Hepatocyte (in vitro differentiated cells): ENCODE measurements at regions not wholly inside any gene's neighbourhood (a gene's known extent, or its start where the extent isn't known, plus 50 kb on each side); places are given as distances from the start of the nearest gene placed in this dataset.

Source experiments
- DNase-seq: peaks from one replicate; pipeline ENCODE4 v3.0.0-alpha.2; 2016; ENCODE audit warnings: low spot score
- H2AFZ ChIP-seq: fragments of 200-600 bp; sonication (generic); 2 replicates; pipeline ENCODE4 v1.6.0; 2016; ENCODE audit warnings: antibody characterized with exemption, mild to moderate bottlenecking
- H3K27ac ChIP-seq: fragments of 200-600 bp; sonication (generic); 2 replicates; pipeline ENCODE4 v1.5.1; 2016; ENCODE audit warnings: mild to moderate bottlenecking
- H3K27me3 ChIP-seq: fragments of 200-600 bp; sonication (generic); 2 replicates; pipeline ENCODE4 v1.6.1; 2016
- H3K36me3 ChIP-seq: fragments of 200-600 bp; sonication (generic); replicated peaks from 2 replicates; pipeline ENCODE4 v1.5.1; 2016; ENCODE audit warnings: low read depth; ENCODE audit not compliant: insufficient read depth
- H3K4me1 ChIP-seq: fragments of 200-600 bp; sonication (generic); 2 replicates; pipeline ENCODE4 v1.5.1; 2016; ENCODE audit warnings: mild to moderate bottlenecking, moderate library complexity; ENCODE audit not compliant: insufficient read depth
- H3K4me2 ChIP-seq: fragments of 200-600 bp; sonication (generic); 2 replicates; pipeline ENCODE4 v1.6.0; 2016
- H3K4me3 ChIP-seq: fragments of 200-600 bp; sonication (generic); 2 replicates; pipeline ENCODE4 v1.5.1; 2016; ENCODE audit warnings: mild to moderate bottlenecking
- H3K79me2 ChIP-seq: fragments of 200-600 bp; sonication (generic); 2 replicates; pipeline ENCODE4 v1.6.0; 2017; ENCODE audit warnings: mild to moderate bottlenecking
- H3K9me2 ChIP-seq: fragments of 200-600 bp; sonication (generic); replicated peaks from 2 replicates; pipeline ENCODE4 v1.6.0; 2017; ENCODE audit warnings: mild to moderate bottlenecking; ENCODE audit not compliant: insufficient read depth
- H3K9me3 ChIP-seq: fragments of 200-600 bp; sonication (generic); 2 replicates; pipeline ENCODE4 v1.5.1; 2016; ENCODE audit warnings: low read depth, mild to moderate bottlenecking
- H4K20me1 ChIP-seq: fragments of 200-600 bp; sonication (generic); 2 replicates; pipeline ENCODE4 v1.6.0; 2016; ENCODE audit warnings: mild to moderate bottlenecking; ENCODE audit not compliant: insufficient read depth, poor library complexity, severe bottlenecking
- CTCF ChIP-seq: fragments of 200-600 bp; sonication (generic); IDR thresholded peaks from 2 replicates; pipeline ENCODE4 v1.5.1; 2016; ENCODE audit warnings: antibody characterized with exemption, mild to moderate bottlenecking; ENCODE audit not compliant: poor library complexity
- EZH2 ChIP-seq: fragments of 200-600 bp; sonication (generic); IDR thresholded peaks from 2 replicates; pipeline ENCODE4 v1.6.1; 2016; ENCODE audit warnings: antibody characterized with exemption, mild to moderate bottlenecking, borderline replicate concordance
- EZH2phosphoT487 ChIP-seq: fragments of 200-600 bp; sonication (generic); IDR thresholded peaks from one replicate; pipeline ENCODE4 v1.6.1; 2018; ENCODE audit warnings: antibody characterized with exemption, mild to moderate bottlenecking, low read depth, moderate library complexity; ENCODE audit not compliant: unreplicated experiment, severe bottlenecking
- WGBS: methylation state at CpG from one replicate; pipeline ENCODE4 v1.1.6; 2016; ENCODE audit warnings: low lambda C conversion rate; ENCODE audit errors: missing lambda C conversion rate; 5-methylcytosine and 5-hydroxymethylcytosine counted together

- Histone ChIP-seq H3K27ac (no peak overlapping the region), H3K4me3 (no peak overlapping the region), H3K4me1 (no peaks in the 10 kb centered on the region), H4K20me1 (no peaks in the 10 kb centered on the region), H3K79me2 (no peaks in the 10 kb centered on the region), H3K36me3 (no peaks in the 10 kb centered on the region), H2AFZ (no peak overlapping the region), H3K9me2 (no peaks in the 10 kb centered on the region), H3K9me3 (no peaks in the 10 kb centered on the region), H3K4me2 (no peak overlapping the region), H3K27me3 (no peaks in the 10 kb centered on the region)
- no peak for DNase-seq
- WGBS: 40% methylated on average over 4 of the region's 4 CpGs
- no peak for TF ChIP-seq CTCF
- no peak for TF ChIP-seq EZH2phosphoT487
- TF ChIP-seq EZH2: no peak
These were observed 971.8 kb upstream of the AGA start for GRCh38 chr4:178414042-178414441.

GRCh38 chr4:178414881-178415446 is 972.7 kb upstream of the AGA start:
- no peak for TF ChIP-seq CTCF
- TF ChIP-seq EZH2phosphoT487: no peak
- TF ChIP-seq EZH2: no peak
- H2AFZ ChIP-seq: no peak overlapping the region
- H3K4me3 ChIP-seq: no peak overlapping the region
- H3K4me2 ChIP-seq: no peak overlapping the region
- H3K27ac ChIP-seq: no peak overlapping the region
- WGBS: 97% methylated on average over 18 of the region's 18 CpGs
- no peaks in the 10 kb centered on the region for H3K27me3 ChIP-seq
- H4K20me1 ChIP-seq: no peaks in the 10 kb centered on the region
- H3K36me3 ChIP-seq: no peaks in the 10 kb centered on the region
- H3K4me1 ChIP-seq: no peaks in the 10 kb centered on the region
- no peaks in the 10 kb centered on the region for H3K79me2 ChIP-seq
- DNase-seq: no peak
- H3K9me2 ChIP-seq: no peaks in the 10 kb centered on the region
- no peaks in the 10 kb centered on the region for H3K9me3 ChIP-seq

- Histone ChIP-seq H3K9me3 (no peaks in the 10 kb centered on the region), H3K27me3 (no peaks in the 10 kb centered on the region), H3K9me2 (no peaks in the 10 kb centered on the region), H3K79me2 (no peaks in the 10 kb centered on the region), H4K20me1 (no peaks in the 10 kb centered on the region), H3K4me3 (no peak overlapping the region), H3K36me3 (no peaks in the 10 kb centered on the region), H3K4me2 (no peak overlapping the region), H2AFZ (no peak overlapping the region), H3K4me1 (no peaks in the 10 kb centered on the region), H3K27ac (no peak overlapping the region)
- DNase-seq: no peak
- 95% methylated on average over 14 of the region's 14 CpGs for WGBS
- no peak for TF ChIP-seq EZH2
- TF ChIP-seq EZH2phosphoT487: no peak
These were observed 973.7 kb upstream of the AGA start for GRCh38 chr4:178415925-178416324.

DNA sequence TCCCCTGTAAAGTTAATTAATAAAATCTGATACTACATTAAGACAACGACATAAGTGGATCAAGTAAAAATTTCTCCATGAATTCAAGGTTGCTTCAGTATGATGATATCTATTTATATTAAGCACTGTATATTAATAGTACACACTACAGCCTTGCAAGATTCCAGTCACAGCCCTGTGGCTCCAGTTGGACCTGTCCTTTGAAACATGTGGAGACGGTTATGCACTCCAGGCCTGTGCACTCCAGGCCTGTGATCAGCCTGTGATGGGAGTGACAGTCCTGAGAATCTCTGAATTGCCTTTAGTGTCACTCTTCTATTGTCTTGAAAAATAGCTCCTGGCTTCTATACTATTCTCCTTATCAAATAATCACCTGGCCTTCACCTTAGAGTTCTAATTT is 981.1 kb upstream of the AGA start:
- Histone ChIP-seq H3K27me3 (no peaks in the 10 kb centered on the region), H3K27ac (no peak overlapping the region), H3K9me3 (no peaks in the 10 kb centered on the region), H3K36me3 (no peaks in the 10 kb centered on the region), H3K4me3 (no peak overlapping the region), H3K9me2 (no peaks in the 10 kb centered on the region), H3K4me2 (no peak overlapping the region), H2AFZ (no peak overlapping the region), H3K4me1 (no peaks in the 10 kb centered on the region), H4K20me1 (no peaks in the 10 kb centered on the region), H3K79me2 (no peaks in the 10 kb centered on the region)
- no peak for DNase-seq
- 81% methylated on average over 2 of the region's 2 CpGs for WGBS
- no peak for TF ChIP-seq EZH2phosphoT487
